ENCODE measurements at regions not wholly inside any gene's neighbourhood (a gene's known extent, or its start where the extent isn't known, plus 50 kb on each side); places are given as distances from the start of the nearest gene placed in this dataset.

- no peak for ATAC-seq
- Histone ChIP-seq H3K4me3 (no peak overlapping the region), H3K27ac (no peak overlapping the region), H3K27me3 (no peaks in the 10 kb centered on the region), H3K4me1 (no peaks in the 10 kb centered on the region), H3K36me3 (no peaks in the 10 kb centered on the region), H3K9me3 (no peaks in the 10 kb centered on the region)
- no peak for TF ChIP-seq POLR2A (IDR thresholded peaks at IDR 0.05)
- TF ChIP-seq CTCF (IDR thresholded peaks at IDR 0.05): no peak
- no peak for DNase-seq
- 75% methylated on average over 5 of the region's 5 CpGs for WGBS (ENCODE audit: insufficient coverage, low coverage, low lambda C conversion rate, missing lambda C conversion rate)
- intact Hi-C loops (cut with DNase I): no loop called here
Observed at GRCh38 chr5:72746736-72747135, 69.7 kb upstream of the TNPO1 start.

DNA sequence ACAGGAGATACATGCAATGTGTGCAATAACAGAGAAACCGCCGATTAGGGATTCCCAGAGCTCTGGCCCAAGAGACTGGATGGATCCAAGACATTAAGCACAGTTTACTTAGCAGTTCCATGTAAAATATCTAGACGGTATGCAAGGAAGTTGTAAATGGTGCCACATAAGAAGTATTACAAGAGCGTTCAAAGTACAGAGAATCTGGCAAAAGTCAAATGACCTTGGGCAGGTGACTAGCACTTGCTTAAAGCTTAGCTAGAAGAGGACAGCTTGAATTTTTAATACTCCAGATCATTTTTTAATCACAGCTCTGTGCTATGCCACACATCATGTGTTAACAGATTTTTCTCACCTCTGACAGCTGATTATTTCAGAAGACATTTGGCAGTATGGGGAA lies 72.3 kb upstream of the TNPO1 start:
- Histone ChIP-seq H3K9me3 (no peaks in the 10 kb centered on the region), H3K36me3 (no peaks in the 10 kb centered on the region), H3K4me3 (no peak overlapping the region), H3K27me3 (no peaks in the 10 kb centered on the region), H3K4me1 (no peaks in the 10 kb centered on the region), H3K27ac (no peak overlapping the region)
- intact Hi-C loops (cut with DNase I): no loop called here
- no peak for DNase-seq
- no peak for ATAC-seq
- 81% methylated on average over 4 of the region's 4 CpGs for WGBS (ENCODE audit: insufficient coverage, low coverage, low lambda C conversion rate, missing lambda C conversion rate)
- TF ChIP-seq POLR2A (IDR thresholded peaks at IDR 0.05): no peak
- no peak for TF ChIP-seq CTCF (IDR thresholded peaks at IDR 0.05)

- ATAC-seq: no peak
- no peak overlapping the region for H3K27ac ChIP-seq
- intact Hi-C loops (cut with DNase I): no loop called here
- no peak for TF ChIP-seq CTCF (IDR thresholded peaks at IDR 0.05)
- TF ChIP-seq POLR2A (IDR thresholded peaks at IDR 0.05): no peak
- no peaks in the 10 kb centered on the region for H3K27me3 ChIP-seq
- H3K36me3 ChIP-seq: no peaks in the 10 kb centered on the region
- no peak overlapping the region for H3K4me3 ChIP-seq
- H3K9me3 ChIP-seq: no peaks in the 10 kb centered on the region
- no peaks in the 10 kb centered on the region for H3K4me1 ChIP-seq
- no peak for DNase-seq
Observed at GRCh38 chr5:72741805-72742204, 74.7 kb upstream of the TNPO1 start.

DNA sequence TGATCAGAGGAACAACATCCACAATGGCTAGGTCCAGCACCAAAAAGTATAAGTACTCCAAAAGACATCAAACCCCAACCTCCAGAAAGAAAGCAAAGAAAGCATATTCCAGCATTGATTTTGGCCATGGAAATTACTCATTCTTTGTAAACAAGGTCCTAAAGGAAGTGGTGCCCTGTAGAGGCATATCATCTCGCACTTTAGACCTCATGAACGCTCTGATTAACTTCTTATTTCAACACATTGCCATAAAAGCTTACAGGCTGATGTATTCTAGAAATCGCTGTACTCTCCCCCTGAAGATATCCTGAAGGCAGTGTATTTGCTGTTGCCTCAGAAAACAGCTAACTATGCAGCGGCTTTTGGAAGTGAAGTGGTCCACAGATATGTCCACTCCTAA lies 82.7 kb upstream of the TNPO1 start:
- no peaks in the 10 kb centered on the region for H3K9me3 ChIP-seq
- H3K27me3 ChIP-seq: no peaks in the 10 kb centered on the region
- H3K4me3 ChIP-seq: no peak overlapping the region
- H3K27ac ChIP-seq: no peak overlapping the region
- DNase-seq: no peak
- intact Hi-C loops (cut with DNase I): no loop called here
- H3K36me3 ChIP-seq: no peaks in the 10 kb centered on the region
- peak in 1 of 4 donors; percentile 35 for ATAC-seq
- TF ChIP-seq POLR2A (IDR thresholded peaks at IDR 0.05) (no peak), CTCF (IDR thresholded peaks at IDR 0.05) (no peak)
- 53% methylated on average over 4 of the region's 4 CpGs for WGBS (ENCODE audit: insufficient coverage, low coverage, low lambda C conversion rate, missing lambda C conversion rate)
- no peaks in the 10 kb centered on the region for H3K4me1 ChIP-seq

GRCh38 chr5:72723581-72723980 lies 92.9 kb upstream of the TNPO1 start:
- no peak for DNase-seq
- Histone ChIP-seq H3K36me3 (no peaks in the 10 kb centered on the region), H3K27ac (no peak overlapping the region), H3K4me3 (no peak overlapping the region), H3K9me3 (no peaks in the 10 kb centered on the region), H3K4me1 (no peaks in the 10 kb centered on the region), H3K27me3 (no peaks in the 10 kb centered on the region)
- TF ChIP-seq CTCF (IDR thresholded peaks at IDR 0.05): no peak
- TF ChIP-seq POLR2A (IDR thresholded peaks at IDR 0.05): no peak
- no peak for ATAC-seq
- intact Hi-C loops (cut with DNase I): no loop called here

Data from right lobe of liver (tissue), 6 donors.